IPS-18c (cell line): ENCODE measurements at regions not wholly inside any gene's neighbourhood (a gene's known extent, or its start where the extent isn't known, plus 50 kb on each side); places are given as distances from the start of the nearest gene placed in this dataset.
A peak's percentile ranks its signal among the peaks of the same experiment; 100 is the strongest.
"Not testable (repeated sequence)": the region's sequence is repeated elsewhere in the genome, so short reads cannot be mapped to it uniquely, and the experiment has no call there.

Experiments used
- H3K4me3 ChIP-seq: 2 replicates; pipeline ENCODE4 v1.7.0; 2013; ENCODE audit warnings: low read depth, mild to moderate bottlenecking, low read length, moderate library complexity; ENCODE audit not compliant: insufficient read depth
- H3K9me3 ChIP-seq: one replicate; pipeline ENCODE4 v1.6.1; 2013; ENCODE audit warnings: mild to moderate bottlenecking, low read length, moderate library complexity; ENCODE audit not compliant: control insufficient read depth, insufficient read depth

- not testable (repeated sequence) for H3K9me3 ChIP-seq, H3K4me3 ChIP-seq
Observed at GRCh38 chr17:14560325-14560724, 259.4 kb downstream of the HS3ST3B1 start.

- H3K4me3 ChIP-seq, result peak overlapping the region; percentile 9; the same call in 1 of the 2 replicates
- H3K9me3 ChIP-seq, result no peaks in the 10 kb centered on the region
Observed at GRCh38 chr17:14559264-14560119, 258.6 kb downstream of the HS3ST3B1 start.

GRCh38 chr17:14557480-14557879, 256.6 kb downstream of the HS3ST3B1 start:
- H3K9me3 ChIP-seq, result no peaks in the 10 kb centered on the region
- H3K4me3 ChIP-seq, result no peak overlapping the region

- Histone ChIP-seq H3K9me3 (no peaks in the 10 kb centered on the region), H3K4me3 (no peak overlapping the region)
Observed at GRCh38 chr17:14553847-14554246, 253.0 kb downstream of the HS3ST3B1 start.

- Histone ChIP-seq H3K4me3 (no peak overlapping the region), H3K9me3 (no peaks in the 10 kb centered on the region)
Observed at GRCh38 chr17:14552306-14552705, 251.4 kb downstream of the HS3ST3B1 start.

GRCh38 chr17:14547556-14547955, 246.7 kb downstream of the HS3ST3B1 start:
- no peak overlapping the region for H3K4me3 ChIP-seq
- no peaks in the 10 kb centered on the region for H3K9me3 ChIP-seq

- Histone ChIP-seq H3K9me3 (no peaks in the 10 kb centered on the region), H3K4me3 (no peak overlapping the region)
Observed at GRCh38 chr17:14547016-14547415, 246.1 kb downstream of the HS3ST3B1 start.

GRCh38 chr17:14545156-14545906, 244.4 kb downstream of the HS3ST3B1 start:
- H3K9me3 ChIP-seq, result no peaks in the 10 kb centered on the region

GRCh38 chr17:14541714-14542113, 240.8 kb downstream of the HS3ST3B1 start:
- no peak overlapping the region for H3K4me3 ChIP-seq
- no peaks in the 10 kb centered on the region for H3K9me3 ChIP-seq

More at GRCh38 chr17:14545156-14545906, 244.4 kb downstream of the HS3ST3B1 start:
- H3K4me3 ChIP-seq, result no peak overlapping the region

GRCh38 chr17:14539801-14540200, 238.9 kb downstream of the HS3ST3B1 start:
- Histone ChIP-seq H3K9me3 (no peaks in the 10 kb centered on the region), H3K4me3 (no peak overlapping the region)

GRCh38 chr17:14532242-14532641, 231.4 kb downstream of the HS3ST3B1 start:
- not testable (repeated sequence) for H3K9me3 ChIP-seq, H3K4me3 ChIP-seq

GRCh38 chr17:14525551-14526455, 224.9 kb downstream of the HS3ST3B1 start:
- H3K4me3 ChIP-seq, result no peak overlapping the region
- H3K9me3 ChIP-seq, result no peaks in the 10 kb centered on the region

- H3K4me3 ChIP-seq, result no peak overlapping the region
- no peaks in the 10 kb centered on the region for H3K9me3 ChIP-seq
Observed at GRCh38 chr17:14522795-14523387, 222.0 kb downstream of the HS3ST3B1 start.

- H3K9me3 ChIP-seq, H3K4me3 ChIP-seq: not testable (repeated sequence)
Observed at GRCh38 chr17:14518919-14519318, 218.0 kb downstream of the HS3ST3B1 start.

- H3K9me3 ChIP-seq, result no peaks in the 10 kb centered on the region
- H3K4me3 ChIP-seq, result no peak overlapping the region
Observed at GRCh38 chr17:14514973-14515372, 214.1 kb downstream of the HS3ST3B1 start.

- Histone ChIP-seq H3K4me3 (no peak overlapping the region), H3K9me3 (no peaks in the 10 kb centered on the region)
Observed at GRCh38 chr17:14513835-14514234, 213.0 kb downstream of the HS3ST3B1 start.

GRCh38 chr17:14510136-14510535, 209.3 kb downstream of the HS3ST3B1 start:
- no peak overlapping the region for H3K4me3 ChIP-seq
- no peaks in the 10 kb centered on the region for H3K9me3 ChIP-seq
